ENCODE measurements at regions not wholly inside any gene's neighbourhood (a gene's known extent, or its start where the extent isn't known, plus 50 kb on each side); places are given as distances from the start of the nearest gene placed in this dataset.

DNA sequence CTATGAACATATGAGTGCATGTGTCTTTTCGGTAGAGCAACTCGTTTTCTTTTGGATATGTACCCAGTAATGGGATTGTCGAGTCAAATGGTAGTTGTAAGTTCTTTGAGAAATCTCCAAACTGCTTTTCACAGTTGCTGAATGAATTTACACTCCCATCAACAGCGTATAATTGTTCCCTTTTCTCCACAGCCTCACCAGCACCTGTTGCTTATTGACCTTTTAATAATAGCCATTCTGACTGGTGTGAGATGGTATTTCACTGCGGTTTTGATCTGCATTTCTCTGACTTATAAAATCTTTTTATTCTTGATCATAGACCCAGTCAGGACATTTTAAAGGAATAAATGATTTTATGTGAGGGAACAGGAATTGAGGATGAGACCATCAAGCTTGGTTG is 165.0 kb upstream of the KCTD3 start (continued):
- TF ChIP-seq, protein P1, sequence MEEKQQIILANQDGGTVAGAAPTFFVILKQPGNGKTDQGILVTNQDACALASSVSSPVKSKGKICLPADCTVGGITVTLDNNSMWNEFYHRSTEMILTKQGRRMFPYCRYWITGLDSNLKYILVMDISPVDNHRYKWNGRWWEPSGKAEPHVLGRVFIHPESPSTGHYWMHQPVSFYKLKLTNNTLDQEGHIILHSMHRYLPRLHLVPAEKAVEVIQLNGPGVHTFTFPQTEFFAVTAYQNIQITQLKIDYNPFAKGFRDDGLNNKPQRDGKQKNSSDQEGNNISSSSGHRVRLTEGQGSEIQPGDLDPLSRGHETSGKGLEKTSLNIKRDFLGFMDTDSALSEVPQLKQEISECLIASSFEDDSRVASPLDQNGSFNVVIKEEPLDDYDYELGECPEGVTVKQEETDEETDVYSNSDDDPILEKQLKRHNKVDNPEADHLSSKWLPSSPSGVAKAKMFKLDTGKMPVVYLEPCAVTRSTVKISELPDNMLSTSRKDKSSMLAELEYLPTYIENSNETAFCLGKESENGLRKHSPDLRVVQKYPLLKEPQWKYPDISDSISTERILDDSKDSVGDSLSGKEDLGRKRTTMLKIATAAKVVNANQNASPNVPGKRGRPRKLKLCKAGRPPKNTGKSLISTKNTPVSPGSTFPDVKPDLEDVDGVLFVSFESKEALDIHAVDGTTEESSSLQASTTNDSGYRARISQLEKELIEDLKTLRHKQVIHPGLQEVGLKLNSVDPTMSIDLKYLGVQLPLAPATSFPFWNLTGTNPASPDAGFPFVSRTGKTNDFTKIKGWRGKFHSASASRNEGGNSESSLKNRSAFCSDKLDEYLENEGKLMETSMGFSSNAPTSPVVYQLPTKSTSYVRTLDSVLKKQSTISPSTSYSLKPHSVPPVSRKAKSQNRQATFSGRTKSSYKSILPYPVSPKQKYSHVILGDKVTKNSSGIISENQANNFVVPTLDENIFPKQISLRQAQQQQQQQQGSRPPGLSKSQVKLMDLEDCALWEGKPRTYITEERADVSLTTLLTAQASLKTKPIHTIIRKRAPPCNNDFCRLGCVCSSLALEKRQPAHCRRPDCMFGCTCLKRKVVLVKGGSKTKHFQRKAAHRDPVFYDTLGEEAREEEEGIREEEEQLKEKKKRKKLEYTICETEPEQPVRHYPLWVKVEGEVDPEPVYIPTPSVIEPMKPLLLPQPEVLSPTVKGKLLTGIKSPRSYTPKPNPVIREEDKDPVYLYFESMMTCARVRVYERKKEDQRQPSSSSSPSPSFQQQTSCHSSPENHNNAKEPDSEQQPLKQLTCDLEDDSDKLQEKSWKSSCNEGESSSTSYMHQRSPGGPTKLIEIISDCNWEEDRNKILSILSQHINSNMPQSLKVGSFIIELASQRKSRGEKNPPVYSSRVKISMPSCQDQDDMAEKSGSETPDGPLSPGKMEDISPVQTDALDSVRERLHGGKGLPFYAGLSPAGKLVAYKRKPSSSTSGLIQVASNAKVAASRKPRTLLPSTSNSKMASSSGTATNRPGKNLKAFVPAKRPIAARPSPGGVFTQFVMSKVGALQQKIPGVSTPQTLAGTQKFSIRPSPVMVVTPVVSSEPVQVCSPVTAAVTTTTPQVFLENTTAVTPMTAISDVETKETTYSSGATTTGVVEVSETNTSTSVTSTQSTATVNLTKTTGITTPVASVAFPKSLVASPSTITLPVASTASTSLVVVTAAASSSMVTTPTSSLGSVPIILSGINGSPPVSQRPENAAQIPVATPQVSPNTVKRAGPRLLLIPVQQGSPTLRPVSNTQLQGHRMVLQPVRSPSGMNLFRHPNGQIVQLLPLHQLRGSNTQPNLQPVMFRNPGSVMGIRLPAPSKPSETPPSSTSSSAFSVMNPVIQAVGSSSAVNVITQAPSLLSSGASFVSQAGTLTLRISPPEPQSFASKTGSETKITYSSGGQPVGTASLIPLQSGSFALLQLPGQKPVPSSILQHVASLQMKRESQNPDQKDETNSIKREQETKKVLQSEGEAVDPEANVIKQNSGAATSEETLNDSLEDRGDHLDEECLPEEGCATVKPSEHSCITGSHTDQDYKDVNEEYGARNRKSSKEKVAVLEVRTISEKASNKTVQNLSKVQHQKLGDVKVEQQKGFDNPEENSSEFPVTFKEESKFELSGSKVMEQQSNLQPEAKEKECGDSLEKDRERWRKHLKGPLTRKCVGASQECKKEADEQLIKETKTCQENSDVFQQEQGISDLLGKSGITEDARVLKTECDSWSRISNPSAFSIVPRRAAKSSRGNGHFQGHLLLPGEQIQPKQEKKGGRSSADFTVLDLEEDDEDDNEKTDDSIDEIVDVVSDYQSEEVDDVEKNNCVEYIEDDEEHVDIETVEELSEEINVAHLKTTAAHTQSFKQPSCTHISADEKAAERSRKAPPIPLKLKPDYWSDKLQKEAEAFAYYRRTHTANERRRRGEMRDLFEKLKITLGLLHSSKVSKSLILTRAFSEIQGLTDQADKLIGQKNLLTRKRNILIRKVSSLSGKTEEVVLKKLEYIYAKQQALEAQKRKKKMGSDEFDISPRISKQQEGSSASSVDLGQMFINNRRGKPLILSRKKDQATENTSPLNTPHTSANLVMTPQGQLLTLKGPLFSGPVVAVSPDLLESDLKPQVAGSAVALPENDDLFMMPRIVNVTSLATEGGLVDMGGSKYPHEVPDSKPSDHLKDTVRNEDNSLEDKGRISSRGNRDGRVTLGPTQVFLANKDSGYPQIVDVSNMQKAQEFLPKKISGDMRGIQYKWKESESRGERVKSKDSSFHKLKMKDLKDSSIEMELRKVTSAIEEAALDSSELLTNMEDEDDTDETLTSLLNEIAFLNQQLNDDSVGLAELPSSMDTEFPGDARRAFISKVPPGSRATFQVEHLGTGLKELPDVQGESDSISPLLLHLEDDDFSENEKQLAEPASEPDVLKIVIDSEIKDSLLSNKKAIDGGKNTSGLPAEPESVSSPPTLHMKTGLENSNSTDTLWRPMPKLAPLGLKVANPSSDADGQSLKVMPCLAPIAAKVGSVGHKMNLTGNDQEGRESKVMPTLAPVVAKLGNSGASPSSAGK (IDR thresholded peaks at IDR 0.05) = no peak
